Right atrium auricular region (tissue), 2 donors: ENCODE measurements at regions not wholly inside any gene's neighbourhood (a gene's known extent, or its start where the extent isn't known, plus 50 kb on each side); places are given as distances from the start of the nearest gene placed in this dataset.

Experiments used
- DNase-seq: peaks from one replicate; pipeline ENCODE4 v3.0.0-alpha.2; 2019; ENCODE audit warnings: low spot score
- H3K27ac ChIP-seq, 2 donors: fragments of 200-600 bp; sonication (generic); 1 replicate in 1 of 2; 2 replicates in 1 of 2; pipeline ENCODE4 v1.5.1; 2016 to 2019
- H3K27me3 ChIP-seq, 2 donors: fragments of 200-600 bp; sonication (generic); one replicate each; pipeline versions ENCODE4 v1.5.1 to v1.6.0; 2017 to 2019
- H3K36me3 ChIP-seq: fragments of 200-600 bp; sonication (generic); one replicate; pipeline ENCODE4 v1.5.1; 2016
- H3K4me1 ChIP-seq, 2 donors: fragments of 200-600 bp; sonication (generic); one replicate each; pipeline versions ENCODE4 v1.5.1 to v1.6.0; 2017 to 2019
- H3K4me3 ChIP-seq, 2 donors: fragments of 200-600 bp; sonication (generic); 1 replicate in 1 of 2; 2 replicates in 1 of 2; pipeline ENCODE4 v1.5.1; 2017 to 2019; ENCODE audit warnings: mild to moderate bottlenecking in 1 of 2, moderate library complexity in 1 of 2
- H3K9me3 ChIP-seq, 2 donors: fragments of 200-600 bp; sonication (generic); one replicate each; pipeline ENCODE4 v1.5.1; 2019
- TF ChIP-seq, protein P1 (sequence below), 2 donors: fragments of 200-600 bp; sonication (generic); IDR thresholded peaks; one replicate each; pipeline ENCODE4 v1.5.1; 2019; ENCODE audit warnings: antibody characterized with exemption in 2 of 2

DNA sequence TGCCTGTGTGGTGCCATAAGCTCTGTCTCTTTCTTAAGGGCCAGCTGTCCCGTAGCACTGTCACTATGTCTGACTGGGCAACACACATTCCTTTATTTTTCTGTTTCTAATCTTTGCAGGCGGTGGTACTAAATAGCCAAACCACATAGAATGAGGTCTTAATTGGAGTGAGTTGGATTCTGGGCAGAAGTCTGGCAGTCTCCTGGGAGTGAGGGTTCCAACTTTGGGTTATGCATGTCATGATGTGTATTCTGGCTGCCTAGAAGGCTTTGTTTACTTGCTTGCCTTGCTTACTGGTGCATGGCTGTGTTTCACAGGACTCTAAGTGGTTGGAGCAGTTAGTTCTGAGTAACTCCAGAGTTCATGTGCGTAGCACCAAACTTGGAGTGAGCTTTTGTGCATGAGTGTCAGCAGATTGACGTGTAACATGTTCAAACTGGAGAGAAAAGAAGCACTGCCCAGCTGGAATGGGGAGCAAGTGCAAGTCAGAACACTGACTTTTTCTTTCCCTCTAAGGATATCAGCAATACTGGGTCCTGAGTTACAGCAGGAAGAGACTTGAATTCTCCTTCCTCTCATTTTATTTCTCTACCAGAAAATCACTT, 185.8 kb downstream of the PCSK1 start:
- Histone ChIP-seq H3K36me3 (no peaks in the 10 kb centered on the region), H3K9me3 (no peaks in the 10 kb centered on the region), H3K4me1 (peaks cover 0 to 32% of the 10 kb centered on the region in 2 donors), H3K27me3 (no peaks in the 10 kb centered on the region), H3K27ac (peak overlapping the region; percentile 66 to 86), H3K4me3 (no peak overlapping the region)
- peak; percentile 67 for DNase-seq
- TF ChIP-seq, protein P1, sequence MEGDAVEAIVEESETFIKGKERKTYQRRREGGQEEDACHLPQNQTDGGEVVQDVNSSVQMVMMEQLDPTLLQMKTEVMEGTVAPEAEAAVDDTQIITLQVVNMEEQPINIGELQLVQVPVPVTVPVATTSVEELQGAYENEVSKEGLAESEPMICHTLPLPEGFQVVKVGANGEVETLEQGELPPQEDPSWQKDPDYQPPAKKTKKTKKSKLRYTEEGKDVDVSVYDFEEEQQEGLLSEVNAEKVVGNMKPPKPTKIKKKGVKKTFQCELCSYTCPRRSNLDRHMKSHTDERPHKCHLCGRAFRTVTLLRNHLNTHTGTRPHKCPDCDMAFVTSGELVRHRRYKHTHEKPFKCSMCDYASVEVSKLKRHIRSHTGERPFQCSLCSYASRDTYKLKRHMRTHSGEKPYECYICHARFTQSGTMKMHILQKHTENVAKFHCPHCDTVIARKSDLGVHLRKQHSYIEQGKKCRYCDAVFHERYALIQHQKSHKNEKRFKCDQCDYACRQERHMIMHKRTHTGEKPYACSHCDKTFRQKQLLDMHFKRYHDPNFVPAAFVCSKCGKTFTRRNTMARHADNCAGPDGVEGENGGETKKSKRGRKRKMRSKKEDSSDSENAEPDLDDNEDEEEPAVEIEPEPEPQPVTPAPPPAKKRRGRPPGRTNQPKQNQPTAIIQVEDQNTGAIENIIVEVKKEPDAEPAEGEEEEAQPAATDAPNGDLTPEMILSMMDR (IDR thresholded peaks at IDR 0.05) = no peak

DNA sequence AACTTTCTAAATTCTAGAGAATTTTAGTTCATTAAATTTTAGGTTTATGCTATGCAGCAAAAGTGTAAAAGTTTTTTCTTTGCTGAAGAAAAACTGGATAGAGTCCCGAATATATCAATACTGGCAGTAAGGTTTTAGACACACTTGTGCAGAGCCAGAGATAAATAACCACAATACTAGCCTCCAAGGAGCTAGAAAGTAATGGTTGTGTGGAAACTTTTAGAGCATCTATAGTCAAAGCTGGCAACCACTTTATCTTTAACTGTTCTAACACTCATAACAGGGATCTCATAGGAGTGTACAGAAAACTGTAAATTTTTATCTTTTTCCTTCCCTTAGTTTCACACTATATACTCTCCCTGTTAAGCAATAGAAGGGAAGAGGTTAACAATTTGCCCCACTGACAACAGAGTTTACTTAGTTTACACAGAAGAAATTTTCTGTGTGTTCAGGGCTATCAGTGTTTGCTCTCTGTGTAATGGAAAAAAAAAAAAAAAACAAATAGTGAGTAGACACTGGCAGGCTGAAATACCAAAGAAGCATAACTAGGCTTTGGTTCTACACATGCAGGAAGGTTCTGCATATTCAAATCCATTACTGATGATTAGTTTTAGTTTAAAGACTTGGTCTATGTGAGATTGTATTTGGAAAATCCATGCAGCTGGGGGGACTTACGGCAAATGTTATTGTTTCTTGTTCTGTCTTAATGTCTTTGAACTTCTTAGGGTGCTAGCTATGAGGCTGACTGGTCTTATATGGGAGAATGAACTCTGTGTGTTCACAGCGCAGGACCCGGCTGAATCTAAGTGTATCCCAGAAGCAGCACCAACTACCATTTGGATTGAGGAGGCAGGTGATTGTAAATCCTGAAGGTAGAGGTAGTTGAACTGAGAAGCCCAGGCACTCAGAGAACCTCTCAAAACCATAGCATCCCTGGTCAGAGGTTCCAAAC, 187.6 kb downstream of the PCSK1 start:
- no peak for DNase-seq
- H3K36me3 ChIP-seq = no peaks in the 10 kb centered on the region
- no peaks in the 10 kb centered on the region for H3K9me3 ChIP-seq
- no peak overlapping the region for H3K4me3 ChIP-seq
- peak overlapping the region; percentile 16 to 86 for H3K27ac ChIP-seq
- no peaks in the 10 kb centered on the region for H3K27me3 ChIP-seq
- H3K4me1 ChIP-seq = peaks cover 0 to 32% of the 10 kb centered on the region in 2 donors
- TF ChIP-seq, protein P1 (IDR thresholded peaks at IDR 0.05) = no peak

GRCh38 chr5:96244696-96245095, 188.4 kb downstream of the PCSK1 start:
- peak overlapping the region in 1 of 2 donors; percentile 86 for H3K27ac ChIP-seq
- peaks cover 0 to 32% of the 10 kb centered on the region in 2 donors for H3K4me1 ChIP-seq
- TF ChIP-seq, protein P1 (IDR thresholded peaks at IDR 0.05) = no peak

DNA sequence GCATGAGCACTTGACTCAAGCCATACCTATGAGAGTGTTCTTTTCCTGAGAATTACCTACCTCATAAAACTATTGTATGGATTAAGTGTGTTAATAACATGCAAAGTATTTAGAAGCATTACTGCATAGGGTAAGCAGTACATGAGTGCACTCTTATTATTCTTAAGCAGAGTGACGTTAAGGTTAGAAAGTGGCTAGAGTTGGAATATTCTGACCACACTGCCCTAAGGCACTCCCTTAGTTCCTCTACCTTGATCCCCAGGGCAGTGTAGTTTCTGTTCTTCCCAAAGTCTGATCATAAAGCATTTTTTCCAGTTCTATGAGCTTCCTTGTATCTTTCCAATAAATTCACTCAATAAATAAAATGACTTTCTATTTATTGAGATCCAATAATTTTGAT, 189.2 kb downstream of the PCSK1 start:
- Histone ChIP-seq H3K9me3 (no peaks in the 10 kb centered on the region), H3K27ac (no peak overlapping the region), H3K4me3 (no peak overlapping the region), H3K4me1 (peaks cover 0 to 32% of the 10 kb centered on the region in 2 donors), H3K27me3 (no peaks in the 10 kb centered on the region), H3K36me3 (no peaks in the 10 kb centered on the region)
- TF ChIP-seq, protein P1 (IDR thresholded peaks at IDR 0.05) = no peak
- DNase-seq = no peak

More at GRCh38 chr5:96244696-96245095, 188.4 kb downstream of the PCSK1 start:
- Histone ChIP-seq H3K9me3 (no peaks in the 10 kb centered on the region), H3K4me3 (no peak overlapping the region), H3K27me3 (no peaks in the 10 kb centered on the region), H3K36me3 (no peaks in the 10 kb centered on the region)
- DNase-seq = no peak

DNA sequence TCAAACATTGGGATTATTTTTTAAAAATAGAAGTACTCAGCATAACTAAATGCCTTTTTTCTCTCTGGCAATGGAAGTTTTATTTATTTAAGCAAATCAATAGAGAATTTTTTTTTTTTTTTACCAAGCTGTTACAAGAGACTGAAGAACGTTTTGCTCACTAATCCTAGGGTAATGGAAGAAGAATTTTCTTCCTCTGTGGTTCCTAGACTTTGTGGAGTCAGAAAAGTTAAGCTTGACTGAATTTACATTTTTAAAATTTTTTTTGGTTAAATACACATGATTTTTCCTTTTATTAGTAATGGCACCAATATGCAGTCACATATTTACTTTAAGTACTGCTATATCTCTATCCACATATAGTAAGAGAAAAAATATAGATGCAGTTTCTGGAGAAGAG, 189.8 kb downstream of the PCSK1 start:
- no peak overlapping the region for H3K4me3 ChIP-seq

More for the DNA sequence above, 189.8 kb downstream of the PCSK1 start:
- DNase-seq = no peak
- Histone ChIP-seq H3K4me1 (peaks cover 0 to 30% of the 10 kb centered on the region in 2 donors), H3K27ac (no peak overlapping the region), H3K9me3 (no peaks in the 10 kb centered on the region), H3K27me3 (no peaks in the 10 kb centered on the region), H3K36me3 (no peaks in the 10 kb centered on the region)
- TF ChIP-seq, protein P1 (IDR thresholded peaks at IDR 0.05) = no peak
